ENCODE measurements at regions not wholly inside any gene's neighbourhood (a gene's known extent, or its start where the extent isn't known, plus 50 kb on each side); places are given as distances from the start of the nearest gene placed in this dataset.
A peak's percentile ranks its signal among the peaks of the same experiment; 100 is the strongest.

- Histone ChIP-seq H3K4me3 (no peak overlapping the region), H3K27me3 (no peaks in the 10 kb centered on the region), H3K4me1 (no peaks in the 10 kb centered on the region), H3K9me3 (no peaks in the 10 kb centered on the region), H3K36me3 (no peaks in the 10 kb centered on the region), H3K27ac (no peak overlapping the region)
- no peak for DNase-seq (ENCODE audit: low spot score)
- no peak for TF ChIP-seq CTCF (IDR thresholded peaks at IDR 0.05)
Observed at GRCh38 chr5:123858938-123859337, 347.0 kb downstream of the CSNK1G3 start.

GRCh38 chr5:123856766-123857165 is 344.8 kb downstream of the CSNK1G3 start:
- no peak overlapping the region for H3K27ac ChIP-seq
- TF ChIP-seq CTCF (IDR thresholded peaks at IDR 0.05) = no peak
- H3K27me3 ChIP-seq = no peaks in the 10 kb centered on the region
- no peak for DNase-seq (ENCODE audit: low spot score)
- no peaks in the 10 kb centered on the region for H3K9me3 ChIP-seq
- H3K4me1 ChIP-seq = no peaks in the 10 kb centered on the region
- no peak overlapping the region for H3K4me3 ChIP-seq
- no peaks in the 10 kb centered on the region for H3K36me3 ChIP-seq

- no peak for DNase-seq (ENCODE audit: low spot score)
- Histone ChIP-seq H3K36me3 (no peaks in the 10 kb centered on the region), H3K27ac (no peak overlapping the region), H3K4me3 (no peak overlapping the region), H3K4me1 (no peaks in the 10 kb centered on the region), H3K27me3 (no peaks in the 10 kb centered on the region), H3K9me3 (no peaks in the 10 kb centered on the region)
- no peak for TF ChIP-seq CTCF (IDR thresholded peaks at IDR 0.05)
Observed at GRCh38 chr5:123855609-123856008, 343.6 kb downstream of the CSNK1G3 start.

- Histone ChIP-seq H3K9me3 (no peaks in the 10 kb centered on the region), H3K36me3 (no peaks in the 10 kb centered on the region), H3K27me3 (no peaks in the 10 kb centered on the region), H3K4me3 (no peak overlapping the region), H3K27ac (no peak overlapping the region), H3K4me1 (peaks cover 0 to 4% of the 10 kb centered on the region in 2 donors)
- DNase-seq (ENCODE audit: low spot score) = no peak
- no peak for TF ChIP-seq CTCF (IDR thresholded peaks at IDR 0.05)
Observed at GRCh38 chr5:123845356-123846100, 333.6 kb downstream of the CSNK1G3 start.

GRCh38 chr5:123844873-123845272 is 332.9 kb downstream of the CSNK1G3 start:
- TF ChIP-seq CTCF (IDR thresholded peaks at IDR 0.05) = no peak
- H3K9me3 ChIP-seq = no peaks in the 10 kb centered on the region
- H3K4me1 ChIP-seq = peaks cover 0 to 4% of the 10 kb centered on the region in 2 donors
- H3K4me3 ChIP-seq = no peak overlapping the region
- H3K27me3 ChIP-seq = no peaks in the 10 kb centered on the region
- no peak for DNase-seq (ENCODE audit: low spot score)
- no peaks in the 10 kb centered on the region for H3K36me3 ChIP-seq
- peak overlapping the region in 1 of 2 donors; percentile 6 for H3K27ac ChIP-seq

GRCh38 chr5:123835421-123835820 is 323.4 kb downstream of the CSNK1G3 start:
- H3K36me3 ChIP-seq = no peaks in the 10 kb centered on the region

More at GRCh38 chr5:123835421-123835820, 323.4 kb downstream of the CSNK1G3 start:
- no peak overlapping the region for H3K4me3 ChIP-seq
- no peak for TF ChIP-seq CTCF (IDR thresholded peaks at IDR 0.05)
- no peak for DNase-seq (ENCODE audit: low spot score)
- H3K27me3 ChIP-seq = no peaks in the 10 kb centered on the region
- H3K27ac ChIP-seq = no peak overlapping the region
- H3K9me3 ChIP-seq = no peaks in the 10 kb centered on the region
- no peaks in the 10 kb centered on the region for H3K4me1 ChIP-seq
